ENCODE measurements at regions not wholly inside any gene's neighbourhood (a gene's known extent, or its start where the extent isn't known, plus 50 kb on each side); places are given as distances from the start of the nearest gene placed in this dataset.

DNA sequence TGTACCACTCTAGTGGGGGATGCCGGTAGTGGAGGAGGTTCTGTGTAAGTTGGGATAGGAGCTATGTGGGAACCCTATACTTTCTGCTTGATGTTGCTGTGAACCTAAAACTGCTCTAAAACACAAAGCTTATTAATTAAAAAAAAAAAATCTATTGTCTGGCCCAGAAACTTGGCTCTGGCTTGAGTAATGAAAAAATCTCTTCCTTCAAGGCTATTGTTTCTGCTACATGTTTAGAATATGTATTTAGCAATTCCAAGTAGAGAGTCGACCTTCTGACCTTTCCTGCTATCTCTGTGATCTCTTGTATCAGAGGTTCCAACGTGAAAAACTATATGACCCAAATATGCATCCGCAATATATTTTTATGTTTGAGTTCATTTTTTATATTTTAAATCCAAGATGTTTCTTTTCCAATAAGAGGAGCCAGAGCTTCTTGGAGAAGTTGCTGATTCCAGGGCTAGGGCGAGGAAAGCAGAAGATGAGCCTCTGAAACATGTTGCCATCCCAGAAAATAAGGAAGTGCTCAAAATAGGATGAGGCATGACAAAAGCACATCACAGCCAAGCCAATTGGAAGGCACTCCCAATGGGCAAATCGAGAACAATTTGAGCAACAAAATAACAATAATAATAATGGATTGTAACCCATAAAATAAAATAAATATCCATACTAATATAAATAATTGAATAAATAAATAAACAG is 184.6 kb upstream of the TMEM260 start:
- no peak overlapping the region for H3K9ac ChIP-seq (ENCODE audit: low read length)
- TF ChIP-seq, protein P1, sequence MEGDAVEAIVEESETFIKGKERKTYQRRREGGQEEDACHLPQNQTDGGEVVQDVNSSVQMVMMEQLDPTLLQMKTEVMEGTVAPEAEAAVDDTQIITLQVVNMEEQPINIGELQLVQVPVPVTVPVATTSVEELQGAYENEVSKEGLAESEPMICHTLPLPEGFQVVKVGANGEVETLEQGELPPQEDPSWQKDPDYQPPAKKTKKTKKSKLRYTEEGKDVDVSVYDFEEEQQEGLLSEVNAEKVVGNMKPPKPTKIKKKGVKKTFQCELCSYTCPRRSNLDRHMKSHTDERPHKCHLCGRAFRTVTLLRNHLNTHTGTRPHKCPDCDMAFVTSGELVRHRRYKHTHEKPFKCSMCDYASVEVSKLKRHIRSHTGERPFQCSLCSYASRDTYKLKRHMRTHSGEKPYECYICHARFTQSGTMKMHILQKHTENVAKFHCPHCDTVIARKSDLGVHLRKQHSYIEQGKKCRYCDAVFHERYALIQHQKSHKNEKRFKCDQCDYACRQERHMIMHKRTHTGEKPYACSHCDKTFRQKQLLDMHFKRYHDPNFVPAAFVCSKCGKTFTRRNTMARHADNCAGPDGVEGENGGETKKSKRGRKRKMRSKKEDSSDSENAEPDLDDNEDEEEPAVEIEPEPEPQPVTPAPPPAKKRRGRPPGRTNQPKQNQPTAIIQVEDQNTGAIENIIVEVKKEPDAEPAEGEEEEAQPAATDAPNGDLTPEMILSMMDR (IDR thresholded peaks at IDR 0.05; ENCODE audit: insufficient read depth, low read length, poor library complexity, severe bottlenecking), result no peak
- no peak for TF ChIP-seq EZH2phosphoT487 (conservative IDR thresholded peaks at IDR 0.05; ENCODE audit: low read length)
- H3K27me3 ChIP-seq (ENCODE audit: low read length), result no peaks in the 10 kb centered on the region
- H3K36me3 ChIP-seq (ENCODE audit: low read length), result no peaks in the 10 kb centered on the region
- no peaks in the 10 kb centered on the region for H3K9me2 ChIP-seq (replicated peaks; ENCODE audit: insufficient read depth, low read length)
- H3K79me2 ChIP-seq (ENCODE audit: insufficient read depth, low read length), result no peaks in the 10 kb centered on the region
- H3F3A ChIP-seq (ENCODE audit: insufficient read depth), result no peaks in the 10 kb centered on the region
- H3K27ac ChIP-seq (ENCODE audit: low read depth, low read length), result no peak overlapping the region
- no peak overlapping the region for H3K4me3 ChIP-seq (ENCODE audit: insufficient read depth, low read length, poor library complexity, severe bottlenecking)
- no peaks in the 10 kb centered on the region for H3K9me3 ChIP-seq (ENCODE audit: insufficient read depth, low read length)
- H3K4me2 ChIP-seq (ENCODE audit: low read depth, low read length, poor library complexity, severe bottlenecking), result no peak overlapping the region
- no peak overlapping the region for H2AFZ ChIP-seq (ENCODE audit: low read depth, low read length, severe bottlenecking)
- no peaks in the 10 kb centered on the region for H4K20me1 ChIP-seq (ENCODE audit: low read depth, low read length)

DNA sequence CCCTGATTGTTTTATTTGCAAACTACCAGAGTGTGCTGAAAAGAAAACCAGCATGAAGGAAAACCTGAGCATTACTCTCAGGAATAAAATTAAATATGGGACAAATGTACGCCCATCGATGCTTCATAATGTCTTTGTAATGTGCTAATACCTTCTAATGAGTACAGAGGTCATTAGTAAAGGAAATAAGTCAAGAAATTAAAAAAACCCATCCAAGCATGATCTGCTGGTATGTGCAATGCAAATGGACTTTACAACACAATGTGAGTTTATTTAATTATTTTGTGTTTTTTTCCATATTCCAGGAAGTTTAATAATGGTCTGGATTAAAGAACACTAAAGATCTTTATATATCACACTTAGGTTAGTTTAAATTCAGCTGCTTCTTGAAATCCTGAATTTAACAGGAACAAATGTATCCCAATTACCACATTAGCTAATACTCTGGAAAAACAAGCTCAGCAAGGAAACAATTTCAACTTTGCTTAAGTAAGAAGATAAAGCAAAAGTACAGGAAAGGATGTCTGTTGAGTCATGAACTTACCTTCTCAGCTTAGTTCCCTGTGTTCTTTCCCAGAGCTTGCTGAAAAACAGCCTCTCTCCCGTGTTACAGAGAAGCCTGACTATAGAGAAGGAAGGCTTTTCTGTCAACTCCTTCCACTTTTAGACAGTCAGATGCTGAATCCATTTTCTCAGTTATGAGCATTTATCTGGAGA is 179.3 kb upstream of the TMEM260 start:
- no peak overlapping the region for H3K9ac ChIP-seq (ENCODE audit: low read length)
- H3K79me2 ChIP-seq (ENCODE audit: insufficient read depth, low read length), result no peaks in the 10 kb centered on the region
- no peaks in the 10 kb centered on the region for H3K36me3 ChIP-seq (ENCODE audit: low read length)
- H3K27me3 ChIP-seq (ENCODE audit: low read length), result no peaks in the 10 kb centered on the region
- H3K9me3 ChIP-seq (ENCODE audit: insufficient read depth, low read length), result no peaks in the 10 kb centered on the region
- no peak overlapping the region for H3K4me2 ChIP-seq (ENCODE audit: low read depth, low read length, poor library complexity, severe bottlenecking)
- H3F3A ChIP-seq (ENCODE audit: insufficient read depth), result no peaks in the 10 kb centered on the region
- TF ChIP-seq EZH2phosphoT487 (conservative IDR thresholded peaks at IDR 0.05; ENCODE audit: low read length), result no peak
- TF ChIP-seq, protein P1 (IDR thresholded peaks at IDR 0.05; ENCODE audit: insufficient read depth, low read length, poor library complexity, severe bottlenecking), result no peak
- H2AFZ ChIP-seq (ENCODE audit: low read depth, low read length, severe bottlenecking), result no peak overlapping the region
- H3K27ac ChIP-seq (ENCODE audit: low read depth, low read length), result no peak overlapping the region
- no peak overlapping the region for H3K4me3 ChIP-seq (ENCODE audit: insufficient read depth, low read length, poor library complexity, severe bottlenecking)
- no peaks in the 10 kb centered on the region for H4K20me1 ChIP-seq (ENCODE audit: low read depth, low read length)
- H3K9me2 ChIP-seq (replicated peaks; ENCODE audit: insufficient read depth, low read length), result no peaks in the 10 kb centered on the region

DNA sequence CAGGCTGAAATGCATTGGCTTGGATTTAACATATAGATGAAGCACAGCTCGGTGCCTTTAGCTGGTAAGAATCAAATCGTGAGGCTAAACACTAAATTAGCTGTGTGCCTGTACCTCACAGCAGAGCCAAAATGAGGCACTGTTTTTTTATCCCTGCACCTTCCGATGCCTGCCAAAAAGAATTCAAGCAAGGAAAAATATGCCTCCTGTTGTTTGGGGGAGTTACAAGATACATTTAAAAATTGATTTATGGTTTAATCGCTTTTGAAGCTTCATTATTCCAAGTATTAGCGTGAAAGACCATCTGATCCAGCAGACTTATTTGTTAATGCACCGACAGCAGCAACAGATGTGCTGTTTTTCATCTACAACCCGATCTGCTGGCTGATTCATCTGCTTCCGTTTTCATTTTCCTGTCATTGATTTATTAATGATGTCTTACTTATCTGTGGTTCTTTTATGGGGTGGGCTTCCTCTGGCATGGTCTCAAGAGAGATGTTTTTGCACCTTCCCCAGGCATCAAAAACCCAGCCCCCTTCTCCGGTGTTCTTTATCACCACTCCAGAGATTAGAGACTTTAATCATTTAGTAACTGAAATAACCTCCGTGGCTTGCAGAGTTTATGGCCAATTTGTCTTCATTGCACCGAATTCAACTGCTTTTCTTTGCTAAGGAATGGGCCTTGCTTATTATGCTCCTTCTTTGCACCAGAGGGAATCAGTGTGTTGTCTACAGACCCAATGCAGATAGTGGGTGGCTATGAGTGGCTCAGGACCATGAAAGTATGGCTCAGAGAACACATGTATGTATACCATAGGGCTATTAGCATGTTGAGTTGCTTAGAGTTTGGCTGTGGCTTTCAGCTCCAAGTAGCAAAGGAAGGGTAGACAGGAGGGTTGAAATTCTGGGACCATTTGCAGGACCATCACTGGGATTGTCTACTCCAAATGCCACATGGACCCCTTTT is 166.8 kb upstream of the TMEM260 start:
- no peaks in the 10 kb centered on the region for H3K27me3 ChIP-seq (ENCODE audit: low read length)
- no peak overlapping the region for H3K4me3 ChIP-seq (ENCODE audit: insufficient read depth, low read length, poor library complexity, severe bottlenecking)
- H3F3A ChIP-seq (ENCODE audit: insufficient read depth), result no peaks in the 10 kb centered on the region
- no peaks in the 10 kb centered on the region for H4K20me1 ChIP-seq (ENCODE audit: low read depth, low read length)
- TF ChIP-seq, protein P1 (IDR thresholded peaks at IDR 0.05; ENCODE audit: insufficient read depth, low read length, poor library complexity, severe bottlenecking), result no peak
- no peak for TF ChIP-seq EZH2phosphoT487 (conservative IDR thresholded peaks at IDR 0.05; ENCODE audit: low read length)
- no peaks in the 10 kb centered on the region for H3K79me2 ChIP-seq (ENCODE audit: insufficient read depth, low read length)
- no peaks in the 10 kb centered on the region for H3K9me3 ChIP-seq (ENCODE audit: insufficient read depth, low read length)
- H3K4me2 ChIP-seq (ENCODE audit: low read depth, low read length, poor library complexity, severe bottlenecking), result no peak overlapping the region
- H3K27ac ChIP-seq (ENCODE audit: low read depth, low read length), result no peak overlapping the region
- no peaks in the 10 kb centered on the region for H3K36me3 ChIP-seq (ENCODE audit: low read length)
- no peak overlapping the region for H3K9ac ChIP-seq (ENCODE audit: low read length)
- H2AFZ ChIP-seq (ENCODE audit: low read depth, low read length, severe bottlenecking), result no peak overlapping the region
- H3K9me2 ChIP-seq (replicated peaks; ENCODE audit: insufficient read depth, low read length), result no peaks in the 10 kb centered on the region
